ENCODE measurements at regions not wholly inside any gene's neighbourhood (a gene's known extent, or its start where the extent isn't known, plus 50 kb on each side); places are given as distances from the start of the nearest gene placed in this dataset.

- no peaks in the 10 kb centered on the region for H3K36me3 ChIP-seq (ENCODE audit: insufficient read depth)
- no peak for TF ChIP-seq CTCF (conservative IDR thresholded peaks at IDR 0.05; ENCODE audit: low read depth, low read length)
- no peak overlapping the region for H2AFZ ChIP-seq (ENCODE audit: low read depth)
- no peaks in the 10 kb centered on the region for H3K79me2 ChIP-seq (ENCODE audit: insufficient read depth, low read depth)
- H3K4me1 ChIP-seq (ENCODE audit: low read depth, poor library complexity, severe bottlenecking) = no peaks in the 10 kb centered on the region
- no peak overlapping the region for H3K27ac ChIP-seq
- H3K4me3 ChIP-seq (IDR thresholded peaks at IDR 0.05; ENCODE audit: insufficient read depth, low read depth, low read length) = no peak overlapping the region
- no peak overlapping the region for H3K9ac ChIP-seq
- no peaks in the 10 kb centered on the region for H4K20me1 ChIP-seq (ENCODE audit: insufficient read depth)
- H3K27me3 ChIP-seq (ENCODE audit: insufficient read depth, low read depth) = no peaks in the 10 kb centered on the region
- H3K4me2 ChIP-seq = no peak overlapping the region
Measured at GRCh38 chr4:112001041-112001440, 144.2 kb upstream of the FAM241A start.

DNA sequence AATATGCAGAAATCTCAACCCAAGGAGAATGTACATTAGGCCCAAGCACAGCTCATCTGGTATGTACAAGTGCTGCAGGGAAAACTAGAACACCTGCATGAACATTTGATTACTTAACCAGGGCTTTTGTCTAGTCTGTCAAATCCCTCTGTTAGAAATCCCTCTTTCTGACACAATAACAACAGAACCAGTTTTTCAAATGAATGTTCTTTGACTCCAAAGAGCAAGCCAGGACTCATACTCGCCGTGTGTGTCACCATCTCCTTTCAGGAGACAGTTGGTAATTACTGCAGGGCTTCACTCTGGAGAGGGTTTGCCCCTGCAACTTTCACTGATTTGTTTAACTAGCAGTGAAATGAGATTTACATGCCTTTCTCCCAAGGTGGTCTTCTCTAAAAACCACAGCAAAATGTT, 143.0 kb upstream of the FAM241A start:
- Histone ChIP-seq H2AFZ (ENCODE audit: low read depth) (no peak overlapping the region), H3K4me2 (no peak overlapping the region), H3K36me3 (ENCODE audit: insufficient read depth) (no peaks in the 10 kb centered on the region), H3K9ac (no peak overlapping the region), H3K27ac (no peak overlapping the region), H3K4me1 (ENCODE audit: low read depth, poor library complexity, severe bottlenecking) (no peaks in the 10 kb centered on the region), H4K20me1 (ENCODE audit: insufficient read depth) (no peaks in the 10 kb centered on the region), H3K4me3 (IDR thresholded peaks at IDR 0.05; ENCODE audit: insufficient read depth, low read depth, low read length) (no peak overlapping the region), H3K27me3 (ENCODE audit: insufficient read depth, low read depth) (no peaks in the 10 kb centered on the region), H3K79me2 (ENCODE audit: insufficient read depth, low read depth) (no peaks in the 10 kb centered on the region)
- no peak for TF ChIP-seq CTCF (conservative IDR thresholded peaks at IDR 0.05; ENCODE audit: low read depth, low read length)

GRCh38 chr4:112003231-112003907, 141.9 kb upstream of the FAM241A start:
- no peak overlapping the region for H3K9ac ChIP-seq
- H3K4me3 ChIP-seq (IDR thresholded peaks at IDR 0.05; ENCODE audit: insufficient read depth, low read depth, low read length) = no peak overlapping the region
- no peaks in the 10 kb centered on the region for H4K20me1 ChIP-seq (ENCODE audit: insufficient read depth)
- no peak overlapping the region for H2AFZ ChIP-seq (ENCODE audit: low read depth)
- no peaks in the 10 kb centered on the region for H3K27me3 ChIP-seq (ENCODE audit: insufficient read depth, low read depth)
- no peaks in the 10 kb centered on the region for H3K4me1 ChIP-seq (ENCODE audit: low read depth, poor library complexity, severe bottlenecking)
- no peak for TF ChIP-seq CTCF (conservative IDR thresholded peaks at IDR 0.05; ENCODE audit: low read depth, low read length)
- H3K79me2 ChIP-seq (ENCODE audit: insufficient read depth, low read depth) = no peaks in the 10 kb centered on the region
- no peak overlapping the region for H3K27ac ChIP-seq
- H3K36me3 ChIP-seq (ENCODE audit: insufficient read depth) = no peaks in the 10 kb centered on the region
- no peak overlapping the region for H3K4me2 ChIP-seq

GRCh38 chr4:112005027-112005426, 140.2 kb upstream of the FAM241A start:
- TF ChIP-seq CTCF (conservative IDR thresholded peaks at IDR 0.05; ENCODE audit: low read depth, low read length) = no peak
- Histone ChIP-seq H3K79me2 (ENCODE audit: insufficient read depth, low read depth) (no peaks in the 10 kb centered on the region), H3K4me1 (ENCODE audit: low read depth, poor library complexity, severe bottlenecking) (no peaks in the 10 kb centered on the region), H4K20me1 (ENCODE audit: insufficient read depth) (no peaks in the 10 kb centered on the region), H3K36me3 (ENCODE audit: insufficient read depth) (no peaks in the 10 kb centered on the region), H3K4me3 (IDR thresholded peaks at IDR 0.05; ENCODE audit: insufficient read depth, low read depth, low read length) (no peak overlapping the region), H3K27ac (no peak overlapping the region), H3K4me2 (no peak overlapping the region), H3K27me3 (ENCODE audit: insufficient read depth, low read depth) (no peaks in the 10 kb centered on the region), H3K9ac (no peak overlapping the region), H2AFZ (ENCODE audit: low read depth) (no peak overlapping the region)
